NCI-H446 treated with DMSO at 0.1 percent for 48 hours (cell line): ENCODE measurements at regions not wholly inside any gene's neighbourhood (a gene's known extent, or its start where the extent isn't known, plus 50 kb on each side); places are given as distances from the start of the nearest gene placed in this dataset.
"Not testable (repeated sequence)": the region's sequence is repeated elsewhere in the genome, so short reads cannot be mapped to it uniquely, and the experiment has no call there.

Experiments used
- DNase-seq: peaks from one replicate; lab custom pipeline; 2025; lab: John Stamatoyannopoulos, UW

DNA sequence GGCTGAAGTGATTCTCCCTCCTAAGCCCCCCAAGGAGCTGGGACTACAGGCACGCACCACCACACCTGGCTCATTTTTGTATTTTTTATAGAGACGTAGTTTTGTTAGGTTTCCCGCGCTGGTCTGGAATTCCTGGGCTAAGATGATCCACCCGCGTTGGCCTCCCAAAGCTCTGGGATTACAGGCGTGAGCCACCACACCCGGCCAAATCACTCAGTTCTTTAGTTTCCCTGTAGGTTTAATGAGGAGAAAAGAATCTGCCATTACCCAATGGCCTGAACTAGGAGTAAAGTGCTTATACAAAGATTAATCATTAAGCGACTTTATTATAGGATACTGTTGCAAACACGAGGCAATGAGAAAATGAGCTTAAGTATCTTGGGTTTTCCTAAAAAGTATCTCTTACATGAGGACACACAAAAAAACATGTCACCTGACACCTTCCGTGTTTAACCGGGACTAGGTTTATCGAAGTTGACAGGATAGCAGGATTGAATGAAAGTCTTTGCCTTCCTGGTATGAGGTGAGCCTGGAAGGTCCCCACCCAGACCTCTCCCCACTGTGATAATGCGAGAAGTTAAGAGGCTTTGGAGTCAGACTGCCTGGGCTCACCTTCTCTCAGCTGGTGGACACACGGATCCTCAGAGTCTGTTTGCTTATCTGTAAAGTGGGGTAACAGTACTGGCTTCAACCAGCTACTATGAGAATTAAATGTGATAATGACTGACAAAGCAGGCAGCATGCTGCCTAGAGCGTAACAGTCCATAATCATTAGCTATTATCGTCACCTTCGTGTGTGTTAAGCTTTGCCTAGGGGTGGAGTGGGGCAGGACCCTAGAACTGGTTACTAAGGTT lies 133.5 kb upstream of the KRAS start:
- DNase-seq = no peak

DNA sequence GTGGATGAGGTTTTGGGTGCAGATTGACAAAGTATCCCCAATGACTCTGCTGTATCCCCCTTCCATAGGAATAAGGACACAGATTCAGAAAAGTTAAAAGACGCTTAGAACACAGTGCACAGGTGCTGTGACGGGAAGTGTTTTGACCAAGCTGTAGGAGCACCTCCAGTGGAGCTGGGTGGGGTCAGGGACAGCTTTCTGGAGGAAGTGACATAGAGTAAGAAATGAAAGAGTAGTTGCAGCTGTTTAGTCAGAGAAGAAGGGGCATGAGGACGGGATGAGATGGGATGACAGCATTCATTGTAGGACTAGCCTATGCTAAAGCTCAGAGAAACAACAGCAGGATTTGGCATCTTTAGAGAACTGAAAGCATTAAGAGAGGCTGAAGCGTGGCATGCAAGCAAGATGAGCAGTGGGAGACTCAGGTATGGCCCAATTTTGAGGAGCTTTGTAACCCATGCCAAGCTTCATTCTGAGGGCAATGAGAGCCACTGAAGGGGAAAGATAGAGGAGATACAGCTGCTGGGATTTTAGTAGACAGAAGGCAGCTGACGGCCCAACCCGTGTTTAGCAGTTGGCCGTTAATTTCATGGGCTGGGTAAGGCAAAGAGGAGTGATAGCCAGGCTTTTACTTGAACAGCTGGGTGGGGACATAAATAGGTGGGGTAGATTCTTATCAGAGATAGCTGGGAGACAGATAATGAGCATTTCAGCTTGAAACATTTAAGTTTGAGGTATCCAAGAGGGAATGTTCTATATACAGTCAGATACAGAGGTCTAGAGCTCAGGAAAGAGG lies 131.8 kb upstream of the KRAS start:
- no peak for DNase-seq

DNA sequence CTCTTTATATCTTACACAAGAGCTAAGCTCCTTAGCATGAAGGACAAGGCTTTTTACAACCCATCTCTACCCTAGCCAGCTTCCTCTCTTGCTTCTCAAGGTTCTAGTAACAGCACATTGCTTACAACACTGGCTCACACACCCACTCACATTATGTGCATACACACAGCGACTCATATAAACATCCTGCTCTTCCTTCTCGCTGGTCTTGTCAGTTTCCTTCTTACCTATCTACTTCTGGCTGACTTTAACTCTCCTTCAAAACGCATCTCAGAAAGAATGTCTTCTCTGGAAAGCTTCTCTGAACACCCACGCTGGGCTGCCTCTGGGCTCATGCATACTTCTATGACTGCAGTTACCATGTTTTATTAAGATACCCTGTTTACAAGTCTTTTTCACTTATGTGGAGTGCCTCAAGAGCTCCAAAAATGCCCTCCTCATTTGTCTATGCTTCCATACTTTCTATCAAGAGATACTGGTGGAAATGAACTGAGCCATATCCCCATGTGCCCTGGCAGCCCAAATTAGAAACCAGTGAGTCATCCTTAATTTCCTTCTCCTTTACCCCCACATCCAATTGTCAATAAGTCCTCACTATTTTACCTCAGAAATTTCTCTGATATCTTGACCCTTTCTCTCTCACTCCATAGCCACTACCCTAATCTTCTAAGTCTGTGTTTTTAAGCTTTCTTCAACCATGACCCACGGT lies 126.9 kb upstream of the KRAS start:
- no peak for DNase-seq

DNA sequence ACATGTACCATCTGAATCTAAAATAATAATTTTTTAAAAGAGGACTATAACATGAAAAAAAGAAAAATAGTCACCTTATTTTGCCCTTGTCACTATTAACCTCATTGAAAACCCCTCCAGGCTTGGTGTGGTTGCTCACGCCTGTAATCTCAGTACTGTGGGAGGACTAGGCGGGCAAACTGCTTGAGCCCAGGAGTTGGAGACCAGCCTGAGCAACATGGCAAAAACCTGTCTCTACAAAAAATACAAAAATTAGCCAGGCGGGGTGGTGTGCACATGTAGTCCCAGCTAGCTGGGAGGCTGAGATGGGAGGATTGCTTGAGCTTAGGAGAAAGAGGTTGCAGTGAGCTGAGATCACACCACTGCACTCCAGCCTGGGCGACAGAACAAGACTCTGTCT lies 126.3 kb upstream of the KRAS start:
- no peak for DNase-seq

DNA sequence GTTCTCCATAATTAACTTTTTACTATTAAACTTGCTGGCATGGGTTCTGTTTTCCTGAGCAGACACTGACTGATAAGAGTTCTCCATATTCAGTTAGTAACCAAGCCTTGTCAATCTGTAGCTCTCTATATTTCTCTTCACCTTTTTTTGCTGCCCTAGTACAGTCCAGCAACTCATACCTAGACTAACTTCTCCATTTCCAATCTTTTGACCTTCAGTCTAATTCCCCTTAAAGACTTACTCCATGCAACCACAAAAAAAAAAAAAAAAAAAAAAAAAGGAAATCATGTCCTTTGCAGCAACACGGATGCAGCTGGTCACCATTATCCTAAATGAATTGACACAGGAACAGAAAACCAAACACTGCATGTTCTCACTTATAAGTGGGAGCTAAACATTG lies 125.7 kb upstream of the KRAS start:
- no peak for DNase-seq

DNA sequence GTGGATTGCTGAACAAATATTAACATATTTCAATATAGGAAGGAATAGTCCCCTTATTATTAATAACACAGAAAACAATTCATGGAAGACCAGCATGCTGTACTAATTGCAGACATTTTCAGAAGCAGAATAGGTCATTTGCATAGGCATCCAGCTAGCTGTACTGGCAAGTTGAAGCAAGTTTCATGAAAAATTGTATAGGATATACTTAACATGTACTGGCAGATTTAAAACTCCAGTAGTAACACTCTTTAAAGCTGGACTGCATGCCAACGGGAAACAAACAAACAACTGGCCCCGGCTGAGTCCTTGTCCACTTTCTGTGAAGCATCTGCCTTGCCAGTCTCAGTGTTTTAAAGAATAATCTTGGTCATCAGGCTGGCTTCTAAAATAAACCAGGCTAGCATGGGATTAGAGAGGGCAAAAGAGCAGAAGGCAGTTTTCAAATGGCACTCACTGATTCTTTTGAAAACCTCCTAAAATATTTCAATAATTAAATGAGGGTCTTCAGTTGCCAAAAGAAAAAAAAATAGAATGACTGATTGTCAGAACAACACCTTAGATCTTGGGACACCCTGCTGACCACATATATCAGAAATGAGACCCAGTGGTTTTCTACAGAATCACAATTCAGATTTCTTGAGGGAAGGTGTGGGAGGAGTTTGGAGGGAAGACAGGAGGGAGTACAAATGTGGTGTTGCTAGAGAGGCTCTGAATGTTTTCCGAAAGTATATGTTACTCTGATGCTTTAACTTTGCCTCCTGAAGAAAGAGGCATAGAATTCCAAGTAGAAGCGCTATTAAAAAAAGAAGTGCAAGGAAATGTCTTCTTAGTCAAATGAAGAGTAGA lies 122.5 kb upstream of the KRAS start:
- no peak for DNase-seq

DNA sequence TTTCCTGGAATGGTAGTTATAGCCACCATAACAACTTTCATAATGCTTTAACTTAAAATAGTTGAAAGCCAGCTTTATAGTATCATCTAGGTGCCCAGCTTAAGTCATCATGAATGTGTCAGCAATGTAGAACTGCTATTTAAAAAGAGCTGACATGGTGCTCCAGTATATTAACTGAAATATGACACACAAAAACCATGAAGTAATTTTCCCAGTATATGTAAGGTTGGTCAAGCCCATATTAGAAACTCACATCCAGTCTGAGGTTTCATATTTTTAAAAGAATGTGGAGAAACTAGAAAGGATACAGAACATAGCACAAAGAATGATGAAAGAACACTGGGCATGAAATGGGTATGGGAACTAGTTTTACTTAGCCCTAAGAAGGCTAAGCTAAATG lies 121.3 kb upstream of the KRAS start:
- no peak for DNase-seq

DNA sequence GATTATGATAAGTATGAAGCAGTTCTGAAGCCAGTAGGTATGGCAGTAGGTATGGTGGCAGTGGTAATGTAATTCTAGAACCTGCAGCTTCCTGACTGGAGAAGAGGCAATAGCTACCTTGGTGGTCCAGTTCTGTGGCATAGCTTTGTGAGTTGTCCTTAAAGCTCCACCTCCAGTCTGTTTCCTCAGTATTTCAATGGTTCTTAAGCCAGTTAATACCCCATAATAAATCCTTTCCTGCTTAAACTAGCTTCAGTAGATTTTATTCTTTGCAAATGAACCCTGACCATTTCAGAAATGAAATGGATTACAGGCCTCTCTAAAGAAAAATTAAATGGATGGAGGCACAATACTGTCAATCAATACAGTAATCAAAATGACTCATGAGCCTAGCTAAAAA lies 117.8 kb upstream of the KRAS start:
- no peak for DNase-seq

DNA sequence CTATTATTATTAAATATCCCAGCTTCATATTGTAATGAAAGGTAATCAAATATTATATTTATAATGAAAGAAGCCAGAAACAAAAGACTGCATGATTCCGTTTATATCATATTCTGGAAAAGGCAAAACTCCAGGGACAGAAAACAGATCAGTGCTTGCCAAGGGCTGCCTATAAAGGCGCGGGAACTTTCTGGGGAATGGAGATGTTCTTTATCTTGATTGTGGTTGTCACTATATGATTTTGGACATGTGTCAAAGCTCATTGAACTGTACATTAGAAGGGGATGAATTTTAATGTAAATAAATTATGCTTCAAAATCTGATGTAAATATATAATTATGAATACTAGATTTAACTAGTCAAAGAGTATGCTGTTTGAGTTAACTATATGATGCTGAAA lies 115.4 kb upstream of the KRAS start:
- no peak for DNase-seq

DNA sequence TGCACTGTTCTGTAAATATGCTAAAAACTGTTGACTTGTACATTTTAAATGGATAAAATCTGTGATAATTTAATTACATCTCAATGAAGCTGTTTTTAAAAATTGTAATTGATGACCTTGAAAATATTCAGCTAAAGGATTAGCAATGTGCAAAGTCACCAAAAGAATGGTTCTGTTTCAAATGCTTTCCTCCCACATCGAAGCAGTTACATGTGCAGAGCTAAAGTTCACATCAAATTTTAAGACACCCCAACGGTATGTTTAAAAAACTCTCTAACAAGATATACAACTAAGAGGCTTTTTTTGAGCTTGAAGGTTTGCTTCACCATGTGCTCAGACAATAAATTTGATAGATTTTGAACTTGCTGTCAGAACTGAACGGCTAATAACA lies 114.6 kb upstream of the KRAS start:
- no peak for DNase-seq

DNA sequence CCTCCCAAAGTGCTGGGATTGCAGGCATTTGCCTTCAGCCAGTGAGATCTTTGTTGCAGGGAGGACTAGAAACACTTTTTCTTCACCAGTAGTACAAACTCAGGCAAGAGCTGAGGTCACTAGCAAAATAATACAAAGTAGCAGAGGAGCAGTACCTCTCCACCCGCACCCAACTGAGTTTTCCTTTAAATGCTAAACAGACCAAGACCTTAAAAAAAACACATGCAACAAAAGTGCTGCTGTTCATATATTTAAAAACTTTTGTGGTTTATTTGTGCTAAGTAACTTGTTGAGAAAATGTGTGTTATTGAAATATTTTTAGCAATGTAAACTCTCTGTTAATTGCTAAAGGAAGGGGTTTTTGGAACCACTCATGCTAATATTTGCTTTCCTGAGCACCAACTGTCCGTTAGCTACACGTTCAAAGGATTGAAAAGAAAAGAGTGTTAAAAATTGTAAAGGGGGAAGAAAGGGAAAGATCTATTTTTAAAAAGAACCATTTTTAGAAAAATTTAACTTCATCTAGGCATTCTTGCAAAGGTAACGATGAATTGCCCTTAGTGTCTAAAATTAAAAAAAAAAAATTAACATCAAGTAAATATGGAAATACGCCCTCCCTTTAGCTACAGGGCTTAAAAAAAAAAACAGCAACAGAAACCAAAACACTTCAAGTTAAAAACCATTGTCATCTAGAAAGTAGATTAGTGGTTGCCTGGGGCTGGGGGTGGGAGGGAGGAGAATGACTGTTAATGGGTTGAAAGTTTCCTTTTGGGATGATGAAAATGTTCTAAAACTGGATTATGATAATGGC lies 114.0 kb upstream of the KRAS start:
- DNase-seq = no peak

DNA sequence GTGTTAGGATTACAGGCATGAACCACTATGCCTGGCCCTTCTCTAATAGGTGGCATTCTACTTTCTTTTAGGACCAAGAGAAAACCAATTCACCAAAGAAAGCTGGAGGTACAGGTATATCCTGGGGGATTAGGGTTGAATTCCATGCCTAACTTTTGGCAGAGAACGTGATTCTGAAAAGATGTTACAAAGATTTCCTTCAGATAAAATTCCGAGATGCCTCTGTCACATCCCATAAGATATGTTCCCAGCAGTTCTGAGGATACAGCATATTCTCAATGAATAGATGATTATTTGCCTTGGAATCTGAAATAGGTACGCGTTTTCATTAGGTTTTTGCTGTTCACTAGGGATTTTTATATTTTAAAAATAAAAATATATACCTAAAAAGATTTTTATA lies 111.9 kb upstream of the KRAS start:
- no peak for DNase-seq

DNA sequence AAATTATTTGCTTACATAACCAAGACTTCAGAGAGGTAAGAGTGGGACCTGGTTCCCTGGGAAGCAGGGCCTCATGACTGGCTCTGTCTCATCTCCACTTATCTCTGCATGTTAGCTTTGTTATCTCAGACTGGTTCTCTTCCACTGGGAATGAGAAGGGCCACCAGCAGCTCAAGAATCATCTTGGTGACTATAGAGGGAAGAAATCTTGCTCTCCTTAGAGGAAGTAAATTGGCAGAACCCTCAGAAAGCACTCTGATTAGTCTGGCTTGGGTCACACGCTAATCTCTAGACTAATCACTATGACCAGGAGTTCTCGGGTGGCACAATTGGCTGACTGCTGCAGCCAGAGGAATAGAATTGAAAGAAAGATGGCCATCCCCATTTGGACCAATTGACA lies 110.8 kb upstream of the KRAS start:
- DNase-seq = no peak

DNA sequence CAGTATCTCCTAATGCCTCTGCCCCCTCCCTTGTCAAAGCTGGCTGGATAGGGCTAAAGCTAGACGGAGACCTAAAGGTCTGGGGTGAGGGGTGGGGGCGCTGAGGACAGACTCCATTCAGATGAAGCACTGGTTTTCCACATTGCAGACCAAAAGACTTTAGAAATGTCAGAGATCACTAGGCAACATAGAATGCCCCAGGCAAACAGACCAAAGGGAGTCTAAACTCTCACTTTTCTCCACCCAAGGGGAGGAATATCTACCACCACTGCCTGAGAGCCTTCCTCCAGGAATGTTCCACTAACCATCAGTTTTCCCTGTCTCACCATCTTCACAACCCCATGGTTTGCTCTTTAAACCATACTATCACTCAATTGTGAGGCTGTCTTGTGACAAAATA lies 106.9 kb upstream of the KRAS start:
- no peak for DNase-seq

DNA sequence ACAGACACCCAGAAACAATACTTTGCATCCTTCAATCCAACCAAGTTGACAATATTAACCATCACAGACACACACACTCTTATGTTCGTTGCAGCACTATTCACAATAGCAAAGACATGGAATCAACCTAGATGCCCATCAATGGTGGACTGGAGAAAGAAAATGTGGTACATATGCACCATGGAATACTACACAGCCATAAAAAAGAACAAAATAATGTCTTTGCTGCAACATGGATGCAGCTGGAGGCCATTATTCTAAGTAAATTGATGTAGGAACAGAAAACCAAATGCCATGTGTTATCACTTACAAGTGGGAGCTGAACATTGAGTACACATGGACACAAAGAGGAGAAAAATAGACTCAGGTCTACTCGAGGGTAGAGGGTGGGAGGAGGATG lies 102.2 kb upstream of the KRAS start:
- DNase-seq = not testable (repeated sequence)

DNA sequence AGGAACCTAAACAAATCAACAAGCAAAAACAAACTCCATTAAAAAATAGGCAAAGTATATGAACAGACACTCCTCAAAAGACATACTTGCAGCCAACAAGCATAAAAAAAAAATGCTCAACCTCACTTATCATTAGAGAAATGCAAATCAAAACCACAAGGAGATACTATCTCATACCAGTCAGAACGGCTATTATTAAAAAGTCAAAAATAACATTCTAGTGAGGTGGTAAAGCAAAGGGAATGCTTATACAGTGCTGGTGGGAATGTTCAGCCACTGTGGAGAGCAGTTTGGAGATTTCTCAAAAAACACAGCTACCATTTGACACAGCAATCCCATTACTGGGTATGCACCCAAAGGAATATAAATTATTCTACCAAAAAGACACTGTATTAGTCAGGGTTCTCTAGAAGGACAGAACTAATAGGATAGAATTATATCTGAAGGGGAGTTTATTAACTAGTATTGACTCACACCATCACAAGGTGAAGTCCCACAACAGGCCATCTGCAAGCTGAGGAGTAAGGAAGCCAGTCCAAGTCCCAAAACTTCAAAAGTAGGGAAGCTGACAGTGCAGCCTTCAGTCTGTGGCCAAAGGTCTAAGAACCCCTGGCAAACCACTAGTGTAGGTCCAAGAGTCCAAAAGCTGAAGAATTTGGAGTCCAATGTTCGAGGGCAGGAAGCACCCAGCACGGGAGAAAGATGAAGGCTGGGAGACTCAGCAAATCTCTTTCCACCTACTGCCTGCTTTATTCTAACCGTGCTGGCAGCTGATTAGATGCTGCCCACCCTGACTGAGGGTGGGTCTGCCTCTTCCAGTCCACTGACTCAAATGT lies 101.6 kb upstream of the KRAS start:
- DNase-seq = no peak

DNA sequence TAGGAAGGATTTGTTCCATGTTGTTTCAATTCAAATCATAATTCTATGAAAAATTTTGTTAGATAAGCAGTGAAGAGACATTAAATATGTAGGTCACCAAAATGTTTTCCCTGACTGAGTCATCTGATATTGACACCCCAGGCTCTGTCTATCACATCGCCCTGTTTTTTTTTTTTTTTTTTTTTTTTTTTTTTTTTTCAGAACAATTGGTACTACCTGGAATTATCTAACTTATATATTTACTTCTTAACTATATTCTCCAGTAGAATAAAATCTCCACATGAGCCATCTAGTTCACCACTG lies 97.8 kb upstream of the KRAS start:
- DNase-seq = no peak

DNA sequence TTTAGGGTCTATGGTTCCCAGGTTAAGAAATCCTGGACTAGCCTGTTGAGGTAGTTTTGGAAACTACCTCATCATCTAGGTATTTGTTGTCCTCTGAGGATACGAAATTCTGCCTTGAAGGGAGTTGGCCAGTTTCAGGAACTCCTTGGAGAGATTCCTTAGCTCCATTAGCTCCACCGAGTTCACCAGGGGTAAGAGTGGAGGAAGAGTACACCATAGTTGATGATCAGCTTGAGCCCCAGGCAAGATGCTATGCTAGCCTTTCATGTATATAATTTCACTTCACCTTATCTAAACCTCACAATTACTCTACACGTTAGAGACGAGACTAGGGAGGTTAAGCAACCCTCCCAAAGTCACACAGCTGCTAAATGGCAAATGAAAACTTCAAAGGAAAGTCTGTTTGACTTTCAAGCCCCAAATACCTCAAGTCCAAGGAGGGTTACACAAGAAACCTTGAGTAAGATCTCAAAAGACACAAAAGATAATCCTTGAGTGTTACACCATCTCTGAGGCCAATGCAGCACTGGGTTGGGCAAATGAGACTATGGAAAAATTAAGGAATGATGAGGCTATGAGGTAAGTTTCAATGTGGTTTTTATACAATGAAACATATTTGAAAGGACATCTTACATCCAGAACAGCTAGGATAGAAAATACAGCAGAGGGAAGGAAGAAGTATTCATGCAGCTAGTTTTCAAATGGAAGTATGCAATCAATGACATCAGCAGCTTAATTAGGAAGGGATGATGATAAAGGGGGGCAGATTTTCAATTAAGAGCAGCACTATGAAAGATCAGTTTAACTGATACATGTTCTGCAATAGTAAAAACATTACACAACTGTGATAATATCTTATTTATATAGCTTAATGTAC lies 97.2 kb upstream of the KRAS start:
- no peak for DNase-seq

DNA sequence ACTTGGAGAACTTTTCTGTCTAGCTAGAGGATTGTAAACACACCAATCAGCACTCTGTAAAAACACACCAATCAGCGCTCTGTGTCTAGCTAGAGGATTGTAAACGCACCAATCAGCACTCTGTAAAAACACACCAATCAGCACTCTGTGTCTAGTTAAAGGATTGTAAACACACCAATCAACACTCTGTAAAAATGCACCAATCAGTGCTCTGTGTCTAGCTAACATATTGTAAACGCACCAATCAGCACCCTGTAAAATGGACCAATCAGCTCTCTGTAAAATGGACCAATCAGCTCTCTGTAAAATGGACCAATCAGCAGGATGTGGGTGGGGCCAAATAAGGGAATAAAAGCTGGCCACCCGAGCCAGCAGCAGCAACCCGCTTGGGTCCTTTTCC lies 91.1 kb upstream of the KRAS start:
- DNase-seq = not testable (repeated sequence)
